ENCODE measurements at regions not wholly inside any gene's neighbourhood (a gene's known extent, or its start where the extent isn't known, plus 50 kb on each side); places are given as distances from the start of the nearest gene placed in this dataset.

DNA sequence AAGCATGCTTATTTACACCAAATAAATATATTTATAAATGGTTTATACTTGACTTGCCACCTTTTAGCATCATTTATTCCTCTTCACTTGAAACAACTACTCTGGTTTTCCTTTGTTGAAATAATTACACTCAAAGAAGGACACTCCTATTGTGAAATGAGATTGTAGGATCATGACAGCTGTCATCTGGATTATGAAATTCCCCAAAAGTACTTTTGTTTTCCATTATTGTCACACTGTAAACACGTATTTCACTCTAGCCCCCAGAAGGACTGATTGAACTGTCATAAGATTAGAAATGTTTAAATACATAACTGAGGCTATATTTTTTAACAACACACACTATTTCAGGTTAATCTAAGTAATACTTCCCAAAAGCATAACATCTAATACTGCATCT lies 593.8 kb downstream of the LRRIQ3 start:
- ATAC-seq = no peak
- TF ChIP-seq RARB (CRISPR knock-in tag; IDR thresholded peaks at IDR 0.05) (no peak), ISL1 (CRISPR knock-in tag; IDR thresholded peaks at IDR 0.05) (no peak), CSRNP3 (CRISPR knock-in tag; IDR thresholded peaks at IDR 0.05) (no peak), SNAI2 (CRISPR knock-in tag; IDR thresholded peaks at IDR 0.05) (no peak), GLIS3 (CRISPR knock-in tag; IDR thresholded peaks at IDR 0.05) (no peak)

- TF ChIP-seq RARB (CRISPR knock-in tag; IDR thresholded peaks at IDR 0.05) = no peak
- ATAC-seq = no peak
Measured at GRCh38 chr1:73593804-73594203, 604.2 kb downstream of the LRRIQ3 start.

DNA sequence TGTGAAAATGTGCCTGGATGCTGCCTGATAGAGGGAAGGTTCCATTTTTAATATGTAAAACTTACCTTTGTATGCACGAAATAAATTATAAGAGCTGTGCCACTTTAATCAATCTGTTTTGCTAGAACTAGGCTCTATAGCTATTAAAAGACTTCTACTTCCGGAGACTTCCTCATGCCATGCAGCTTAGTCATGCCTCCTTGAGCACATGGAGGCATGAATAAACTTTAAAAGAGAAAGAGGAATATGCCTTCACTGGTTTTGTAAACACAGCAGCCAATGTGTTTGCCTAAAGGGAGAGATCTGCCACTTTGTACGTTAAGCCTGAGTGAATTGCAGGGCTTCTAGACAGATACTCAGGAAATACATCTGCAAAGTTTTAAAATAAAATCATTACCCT lies 604.6 kb downstream of the LRRIQ3 start:
- ATAC-seq = no peak
- no peak for TF ChIP-seq GLIS3 (CRISPR knock-in tag; IDR thresholded peaks at IDR 0.05)
- no peak for TF ChIP-seq POU6F1 (CRISPR knock-in tag; IDR thresholded peaks at IDR 0.05; ENCODE audit: borderline replicate concordance, low read depth)
- TF ChIP-seq, protein P1, sequence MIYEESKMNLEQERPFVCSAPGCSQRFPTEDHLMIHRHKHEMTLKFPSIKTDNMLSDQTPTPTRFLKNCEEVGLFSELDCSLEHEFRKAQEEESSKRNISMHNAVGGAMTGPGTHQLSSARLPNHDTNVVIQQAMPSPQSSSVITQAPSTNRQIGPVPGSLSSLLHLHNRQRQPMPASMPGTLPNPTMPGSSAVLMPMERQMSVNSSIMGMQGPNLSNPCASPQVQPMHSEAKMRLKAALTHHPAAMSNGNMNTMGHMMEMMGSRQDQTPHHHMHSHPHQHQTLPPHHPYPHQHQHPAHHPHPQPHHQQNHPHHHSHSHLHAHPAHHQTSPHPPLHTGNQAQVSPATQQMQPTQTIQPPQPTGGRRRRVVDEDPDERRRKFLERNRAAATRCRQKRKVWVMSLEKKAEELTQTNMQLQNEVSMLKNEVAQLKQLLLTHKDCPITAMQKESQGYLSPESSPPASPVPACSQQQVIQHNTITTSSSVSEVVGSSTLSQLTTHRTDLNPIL (CRISPR knock-in tag; IDR thresholded peaks at IDR 0.05; ENCODE audit: low read depth) = no peak
- TF ChIP-seq ZFP30 (CRISPR knock-in tag; IDR thresholded peaks at IDR 0.05) = no peak
- TF ChIP-seq CSRNP3 (CRISPR knock-in tag; IDR thresholded peaks at IDR 0.05) = no peak
- TF ChIP-seq ESRRG (CRISPR knock-in tag; IDR thresholded peaks at IDR 0.05) = no peak
- no peak for TF ChIP-seq OSR1 (CRISPR knock-in tag; IDR thresholded peaks at IDR 0.05)
- TF ChIP-seq ARNTL (CRISPR knock-in tag; IDR thresholded peaks at IDR 0.05; ENCODE audit: borderline replicate concordance, low read depth) = no peak
- TF ChIP-seq, protein P2, sequence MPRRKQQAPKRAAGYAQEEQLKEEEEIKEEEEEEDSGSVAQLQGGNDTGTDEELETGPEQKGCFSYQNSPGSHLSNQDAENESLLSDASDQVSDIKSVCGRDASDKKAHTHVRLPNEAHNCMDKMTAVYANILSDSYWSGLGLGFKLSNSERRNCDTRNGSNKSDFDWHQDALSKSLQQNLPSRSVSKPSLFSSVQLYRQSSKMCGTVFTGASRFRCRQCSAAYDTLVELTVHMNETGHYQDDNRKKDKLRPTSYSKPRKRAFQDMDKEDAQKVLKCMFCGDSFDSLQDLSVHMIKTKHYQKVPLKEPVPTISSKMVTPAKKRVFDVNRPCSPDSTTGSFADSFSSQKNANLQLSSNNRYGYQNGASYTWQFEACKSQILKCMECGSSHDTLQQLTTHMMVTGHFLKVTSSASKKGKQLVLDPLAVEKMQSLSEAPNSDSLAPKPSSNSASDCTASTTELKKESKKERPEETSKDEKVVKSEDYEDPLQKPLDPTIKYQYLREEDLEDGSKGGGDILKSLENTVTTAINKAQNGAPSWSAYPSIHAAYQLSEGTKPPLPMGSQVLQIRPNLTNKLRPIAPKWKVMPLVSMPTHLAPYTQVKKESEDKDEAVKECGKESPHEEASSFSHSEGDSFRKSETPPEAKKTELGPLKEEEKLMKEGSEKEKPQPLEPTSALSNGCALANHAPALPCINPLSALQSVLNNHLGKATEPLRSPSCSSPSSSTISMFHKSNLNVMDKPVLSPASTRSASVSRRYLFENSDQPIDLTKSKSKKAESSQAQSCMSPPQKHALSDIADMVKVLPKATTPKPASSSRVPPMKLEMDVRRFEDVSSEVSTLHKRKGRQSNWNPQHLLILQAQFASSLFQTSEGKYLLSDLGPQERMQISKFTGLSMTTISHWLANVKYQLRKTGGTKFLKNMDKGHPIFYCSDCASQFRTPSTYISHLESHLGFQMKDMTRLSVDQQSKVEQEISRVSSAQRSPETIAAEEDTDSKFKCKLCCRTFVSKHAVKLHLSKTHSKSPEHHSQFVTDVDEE (CRISPR knock-in tag; IDR thresholded peaks at IDR 0.05) = no peak
- no peak for TF ChIP-seq CSDC2 (CRISPR knock-in tag; IDR thresholded peaks at IDR 0.05)
- TF ChIP-seq PPARA (CRISPR knock-in tag; IDR thresholded peaks at IDR 0.05; ENCODE audit: borderline replicate concordance) = no peak
- no peak for TF ChIP-seq ZFP3 (CRISPR knock-in tag; IDR thresholded peaks at IDR 0.05)
- no peak for TF ChIP-seq ZNF565 (CRISPR knock-in tag; conservative IDR thresholded peaks at IDR 0.05; ENCODE audit: low read depth)
- no peak for TF ChIP-seq PATZ1 (CRISPR knock-in tag; IDR thresholded peaks at IDR 0.05; ENCODE audit: borderline replicate concordance)
- TF ChIP-seq ZNF8 (CRISPR knock-in tag; IDR thresholded peaks at IDR 0.05) = no peak
- no peak for TF ChIP-seq ZNF70 (CRISPR knock-in tag; IDR thresholded peaks at IDR 0.05)
- no peak for TF ChIP-seq SNAI2 (CRISPR knock-in tag; IDR thresholded peaks at IDR 0.05)
- TF ChIP-seq RARB (CRISPR knock-in tag; IDR thresholded peaks at IDR 0.05) = no peak
